NCI-H460 (cell line): ENCODE measurements at regions not wholly inside any gene's neighbourhood (a gene's known extent, or its start where the extent isn't known, plus 50 kb on each side); places are given as distances from the start of the nearest gene placed in this dataset.
"Not testable (repeated sequence)": the region's sequence is repeated elsewhere in the genome, so short reads cannot be mapped to it uniquely, and the experiment has no call there.

Experiments used
- DNase-seq: peaks from one replicate; pipeline ENCODE4 v3.0.0-alpha.2; 2016; ENCODE audit warnings: low read depth; ENCODE audit errors: extremely low read depth

GRCh38 chr4:74505355-74505978 is 60.5 kb downstream of the AREG start:
- DNase-seq = peak; percentile 27

- not testable (repeated sequence) for DNase-seq
Observed at GRCh38 chr4:74509363-74509762, 64.4 kb downstream of the AREG start.

GRCh38 chr4:74516303-74516702 is 71.4 kb downstream of the AREG start:
- DNase-seq = no peak

GRCh38 chr4:74517996-74518395 is 73.1 kb downstream of the AREG start:
- DNase-seq = no peak

- no peak for DNase-seq
Observed at GRCh38 chr4:74522251-74522991, 77.5 kb downstream of the AREG start.

GRCh38 chr4:74523096-74523495 is 78.2 kb downstream of the AREG start:
- DNase-seq = no peak

- DNase-seq = no peak
Observed at GRCh38 chr4:74524985-74525384, 80.0 kb downstream of the AREG start.

GRCh38 chr4:74527049-74527448 is 82.1 kb downstream of the AREG start:
- DNase-seq = no peak

- no peak for DNase-seq
Observed at GRCh38 chr4:74528178-74528577, 83.2 kb downstream of the AREG start.

- DNase-seq = no peak
Observed at GRCh38 chr4:74529284-74530041, 84.5 kb downstream of the AREG start.

GRCh38 chr4:74531963-74532794 is 87.2 kb downstream of the AREG start:
- peak; percentile 90 for DNase-seq

- no peak for DNase-seq
Observed at GRCh38 chr4:74534121-74534520, 89.2 kb downstream of the AREG start.

- DNase-seq = no peak
Observed at GRCh38 chr4:74534936-74535335, 90.0 kb downstream of the AREG start.

GRCh38 chr4:74535512-74535911 is 90.6 kb downstream of the AREG start:
- no peak for DNase-seq

GRCh38 chr4:74536557-74536956 is 91.6 kb downstream of the AREG start:
- DNase-seq = no peak

GRCh38 chr4:74537459-74537858 is 92.5 kb downstream of the AREG start:
- no peak for DNase-seq

GRCh38 chr4:74539044-74539790 is 94.3 kb downstream of the AREG start:
- DNase-seq = no peak

GRCh38 chr4:74540193-74540592 is 95.3 kb downstream of the AREG start:
- no peak for DNase-seq

- no peak for DNase-seq
Observed at GRCh38 chr4:74541667-74542066, 96.7 kb downstream of the AREG start.

GRCh38 chr4:74543231-74543781 is 98.4 kb downstream of the AREG start:
- no peak for DNase-seq
